Heart right ventricle (tissue), 16 donors: ENCODE measurements at regions not wholly inside any gene's neighbourhood (a gene's known extent, or its start where the extent isn't known, plus 50 kb on each side); places are given as distances from the start of the nearest gene placed in this dataset.

Experiments
- ATAC-seq, 8 donors: fragments of 200-7000 bp; cut with Tn5 transposase; one replicate each; pipeline ENCODE4 v1.9.1; 2020; ENCODE audit warnings: mild to moderate bottlenecking in 8 of 8, moderate library complexity in 8 of 8, moderate number of reproducible peaks in 1 of 8
- DNase-seq, 2 donors: peaks; one replicate each; pipeline ENCODE4 v3.0.0-alpha.2; 2020
- H3K27ac ChIP-seq, 10 donors: fragments of 200-600 bp; sonication (generic) in 2 of 10; one replicate each; pipeline versions ENCODE4 v1.5.0 to v1.8.0; 2020 to 2022; ENCODE audit warnings: mild to moderate bottlenecking in 3 of 10
- H3K27me3 ChIP-seq, 7 donors: fragments of 200-600 bp; one replicate each; pipeline ENCODE4 v1.8.0; 2021 to 2022; ENCODE audit warnings: mild to moderate bottlenecking in 2 of 7
- H3K36me3 ChIP-seq, 9 donors: fragments of 200-600 bp; sonication (generic) in 1 of 9; one replicate each; pipeline versions ENCODE4 v1.5.0 to v1.8.0; 2020 to 2022; ENCODE audit warnings: mild to moderate bottlenecking in 2 of 9
- H3K4me1 ChIP-seq, 9 donors: fragments of 200-600 bp; sonication (generic) in 1 of 9; one replicate each; pipeline versions ENCODE4 v1.5.0 to v1.8.0; 2020 to 2022; ENCODE audit warnings: mild to moderate bottlenecking in 4 of 9
- H3K4me3 ChIP-seq, 10 donors: fragments of 200-600 bp; sonication (generic) in 2 of 10; one replicate each; pipeline versions ENCODE4 v1.5.0 to v1.8.0; 2020 to 2022; ENCODE audit warnings: mild to moderate bottlenecking in 7 of 10, moderate library complexity in 2 of 10
- H3K9me3 ChIP-seq, 11 donors: fragments of 200-600 bp in 10 of 11; sonication (generic) in 2 of 11; one replicate each; pipeline versions ENCODE4 v1.5.0 to v1.8.0; 2013 to 2022; ENCODE audit warnings: mild to moderate bottlenecking in 2 of 11, control low read depth in 1 of 11, moderate library complexity in 1 of 11
- WGBS, 2 donors: extraction: QIAGEN DNeasy Blood & Tissue Kit; methylation state at CpG; one replicate each; pipeline ENCODE4 v1.1.7; 2013; ENCODE audit warnings: inconsistent platforms in 1 of 2; 5-methylcytosine and 5-hydroxymethylcytosine counted together
- intact Hi-C, 10 donors: fragments of 100-400 bp; cut with DNase I; formaldehyde crosslinking; loops; one replicate each; pipeline versions ENCODE4 v1.11.1 to v1.14.2; 2022
- TF ChIP-seq, protein P1 (sequence below), 9 donors: fragments of 200-600 bp; sonication (generic) in 2 of 9; IDR thresholded peaks; one replicate each; pipeline versions ENCODE4 v1.5.0 to v1.8.0; 2021 to 2022; ENCODE audit warnings: antibody characterized with exemption in 9 of 9, mild to moderate bottlenecking in 5 of 9, moderate library complexity in 1 of 9
- donor health status: Arrhythmogenic right ventricular cardiomyopathy.
- donor health status: ischemic (EF 13 %, LVEDD 7.1; RV severe dilation, severe dysfunction).
- donor health status: healthy with polysubstance abuse.
- donor health status: DM: no; HTN: yes; CAD: no.
- donor health status: DM: no; HTN: no; CAD: no.
- donor health status: ischemic (EF 25% LVEDD 6.9; RV normal size, moderate dysfunction).
- donor health status: ischemic (EF 25% LVEDD 5.7; RV mildly dilated, moderate dysfunction).
- donor health status: healthy.
- donor health status: DM: yes; HTN: yes; CAD: no.
- donor health status: Ischemic cardiomyopathy.
- donor health status: ischemic (EF 35%, LVEDD 5.7; RV mildly dilated, moderate dysfunction).
- donor health status: nonischemic (EF 11% LVEDD 7.7; RV severe dilation, severe dysfunction).
- donor health status: DM: yes; HTN: yes; CAD: no.
- donor health status: PGD.
- donor health status: ischemic (EF 29% LVEDD 5.4; RV normal size, mild dysfunction).
- donor health status: nonischemic (EF 23%, LVEDD 6.1; RV moderate dilation, normal function).

- TF ChIP-seq, protein P1, sequence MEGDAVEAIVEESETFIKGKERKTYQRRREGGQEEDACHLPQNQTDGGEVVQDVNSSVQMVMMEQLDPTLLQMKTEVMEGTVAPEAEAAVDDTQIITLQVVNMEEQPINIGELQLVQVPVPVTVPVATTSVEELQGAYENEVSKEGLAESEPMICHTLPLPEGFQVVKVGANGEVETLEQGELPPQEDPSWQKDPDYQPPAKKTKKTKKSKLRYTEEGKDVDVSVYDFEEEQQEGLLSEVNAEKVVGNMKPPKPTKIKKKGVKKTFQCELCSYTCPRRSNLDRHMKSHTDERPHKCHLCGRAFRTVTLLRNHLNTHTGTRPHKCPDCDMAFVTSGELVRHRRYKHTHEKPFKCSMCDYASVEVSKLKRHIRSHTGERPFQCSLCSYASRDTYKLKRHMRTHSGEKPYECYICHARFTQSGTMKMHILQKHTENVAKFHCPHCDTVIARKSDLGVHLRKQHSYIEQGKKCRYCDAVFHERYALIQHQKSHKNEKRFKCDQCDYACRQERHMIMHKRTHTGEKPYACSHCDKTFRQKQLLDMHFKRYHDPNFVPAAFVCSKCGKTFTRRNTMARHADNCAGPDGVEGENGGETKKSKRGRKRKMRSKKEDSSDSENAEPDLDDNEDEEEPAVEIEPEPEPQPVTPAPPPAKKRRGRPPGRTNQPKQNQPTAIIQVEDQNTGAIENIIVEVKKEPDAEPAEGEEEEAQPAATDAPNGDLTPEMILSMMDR (IDR thresholded peaks at IDR 0.05) = no peak
- H3K27ac ChIP-seq = peak overlapping the region in 1 of 10 donors; percentile 25
- peaks cover 0 to 44% (median 16%) of the 10 kb centered on the region in 9 donors for H3K4me1 ChIP-seq
- intact Hi-C loops = loop anchor here in 1 of 10 donors (5.0 kb wide), 1 partner anchor 76 kb away; no protein-coding TSS in a partner anchor
- peaks cover 0 to 15% (median 0%) of the 10 kb centered on the region in 7 donors for H3K27me3 ChIP-seq
- H3K36me3 ChIP-seq = no peaks in the 10 kb centered on the region
- 93 to 96% methylated on average over 5 of the region's 5 CpGs for WGBS, 2 donors
- peaks cover 0 to 16% (median 5%) of the 10 kb centered on the region in 11 donors for H3K9me3 ChIP-seq
- DNase-seq (no peak), ATAC-seq (no peak)
- no peak overlapping the region for H3K4me3 ChIP-seq
These were observed 130.7 kb downstream of the SLC38A6 start for GRCh38 chr14:61111731-61112130.

- 48 to 52% methylated on average over 23 of the region's 23 CpGs for WGBS, 2 donors
These were observed 130.2 kb downstream of the SLC38A6 start for GRCh38 chr14:61111209-61111665.

DNA sequence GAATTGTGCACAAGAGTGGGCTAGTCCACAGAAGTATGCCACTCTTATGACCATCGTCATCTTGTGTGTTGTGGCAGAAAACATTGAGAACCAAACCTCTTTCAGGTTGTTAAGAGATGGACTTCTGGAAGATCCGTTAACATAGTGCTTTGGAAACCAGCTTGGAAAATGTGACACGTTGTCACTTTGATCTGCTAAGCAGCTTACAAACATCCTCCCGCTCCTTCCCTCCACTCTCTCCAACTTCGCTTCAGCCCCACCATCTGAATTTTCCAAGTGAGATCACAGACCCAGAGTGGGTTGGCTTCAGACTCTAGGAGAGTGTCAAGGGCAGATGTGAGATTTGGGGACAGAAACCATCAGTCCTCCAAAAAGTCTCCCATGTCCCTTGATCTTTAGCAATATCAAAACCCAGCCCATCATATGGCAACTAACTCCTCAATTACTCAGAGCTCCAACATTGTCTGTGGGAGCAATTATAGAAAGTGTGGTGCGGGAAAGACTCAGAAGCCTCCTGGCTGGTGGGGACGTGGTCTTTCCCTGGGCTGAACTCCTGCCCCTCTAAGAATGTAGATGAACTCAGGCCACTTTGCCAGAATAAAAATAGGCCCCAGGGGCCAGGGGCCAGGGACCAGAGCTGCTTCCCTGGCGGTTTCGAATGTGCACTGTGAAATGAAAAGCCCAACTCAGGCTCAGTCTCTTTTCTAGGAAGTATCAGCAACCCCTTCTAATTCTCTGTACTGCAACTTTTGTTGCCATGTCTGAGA is 129.5 kb downstream of the SLC38A6 start:
- peaks cover 0 to 45% (median 16%) of the 10 kb centered on the region in 9 donors for H3K4me1 ChIP-seq
- intact Hi-C loops = loop anchor here in 1 of 10 donors (5.0 kb wide), 1 partner anchor 77 kb away; no protein-coding TSS in a partner anchor
- no peak overlapping the region for H3K4me3 ChIP-seq
- no peak for DNase-seq
- ATAC-seq = peak in 1 of 8 donors; percentile 37
- peaks cover 0 to 16% (median 5%) of the 10 kb centered on the region in 11 donors for H3K9me3 ChIP-seq
- H3K36me3 ChIP-seq = no peaks in the 10 kb centered on the region
- H3K27ac ChIP-seq = peak overlapping the region in 4 of 10 donors; percentile 3 to 48 (median 29)
- WGBS, 2 donors = 59 to 69% methylated on average over 9 of the region's 9 CpGs
- TF ChIP-seq, protein P1 (IDR thresholded peaks at IDR 0.05) = no peak
- peaks cover 0 to 15% (median 0%) of the 10 kb centered on the region in 7 donors for H3K27me3 ChIP-seq

More at GRCh38 chr14:61111209-61111665, 130.2 kb downstream of the SLC38A6 start:
- Histone ChIP-seq H3K27me3 (peaks cover 0 to 15% (median 0%) of the 10 kb centered on the region in 7 donors), H3K4me3 (no peak overlapping the region), H3K9me3 (peaks cover 0 to 16% (median 5%) of the 10 kb centered on the region in 11 donors), H3K27ac (peak overlapping the region in 3 of 10 donors; percentile 3 to 48 (median 25)), H3K4me1 (peaks cover 0 to 45% (median 16%) of the 10 kb centered on the region in 9 donors), H3K36me3 (no peaks in the 10 kb centered on the region)
- intact Hi-C loops = loop anchor here in 1 of 10 donors (5.0 kb wide), 1 partner anchor 76 kb away; no protein-coding TSS in a partner anchor
- ATAC-seq (no peak), DNase-seq (no peak)
- TF ChIP-seq, protein P1 (IDR thresholded peaks at IDR 0.05) = no peak

- peaks cover 0 to 15% (median 0%) of the 10 kb centered on the region in 7 donors for H3K27me3 ChIP-seq
- H3K4me1 ChIP-seq = peaks cover under 1 to 52% (median 17%) of the 10 kb centered on the region in 9 donors
- H3K36me3 ChIP-seq = no peaks in the 10 kb centered on the region
- intact Hi-C loops = no loop called here
- H3K4me3 ChIP-seq = no peak overlapping the region
- WGBS, 2 donors = 72 to 78% methylated on average over 3 of the region's 3 CpGs
- TF ChIP-seq, protein P1 (IDR thresholded peaks at IDR 0.05) = no peak
- ATAC-seq (peak in 1 of 8 donors; percentile 17), DNase-seq (no peak)
- H3K9me3 ChIP-seq = peaks cover 0 to 6% (median 0%) of the 10 kb centered on the region in 11 donors
- H3K27ac ChIP-seq = peak overlapping the region in 3 of 10 donors; percentile 15 to 52 (median 43)
These were observed 128.2 kb downstream of the SLC38A6 start for GRCh38 chr14:61109288-61109687.
